Uterus (tissue), 3 donors: ENCODE measurements at regions not wholly inside any gene's neighbourhood (a gene's known extent, or its start where the extent isn't known, plus 50 kb on each side); places are given as distances from the start of the nearest gene placed in this dataset.

ENCODE experiments used
- DNase-seq, 2 donors: peaks; one replicate each; pipeline ENCODE4 v3.0.0-alpha.2; 2019 to 2020
- H3K27ac ChIP-seq, 2 donors: fragments of 200-600 bp; sonication (generic); 1 replicate in 1 of 2; 2 replicates in 1 of 2; pipeline ENCODE4 v1.5.1; 2016 to 2018
- H3K27me3 ChIP-seq, 2 donors: fragments of 200-600 bp; sonication (generic); one replicate each; pipeline ENCODE4 v1.5.1; 2018 to 2019; ENCODE audit warnings: control low read depth in 1 of 2
- H3K36me3 ChIP-seq, 2 donors: fragments of 200-600 bp; sonication (generic); one replicate each; pipeline ENCODE4 v1.5.1; 2019; ENCODE audit warnings: control low read depth in 1 of 2
- H3K4me1 ChIP-seq, 2 donors: fragments of 200-600 bp; sonication (generic); one replicate each; pipeline ENCODE4 v1.5.1; 2018 to 2019; ENCODE audit warnings: control low read depth in 1 of 2
- H3K4me3 ChIP-seq, 2 donors: fragments of 200-600 bp; sonication (generic); 1 replicate in 1 of 2; 2 replicates in 1 of 2; pipeline ENCODE4 v1.5.1; 2018 to 2019; ENCODE audit warnings: mild to moderate bottlenecking in 1 of 2
- H3K9me3 ChIP-seq, 2 donors: fragments of 200-600 bp; sonication (generic); one replicate each; pipeline ENCODE4 v1.5.1; 2019; ENCODE audit warnings: control low read depth in 1 of 2
- CTCF ChIP-seq, 4 experiments: fragments of 200-600 bp in 2 of 4; fragments of 450-650 bp in 2 of 4; sonication (generic) in 2 of 4; IDR thresholded peaks; one replicate each; pipeline ENCODE4 v1.5.1; 2016 to 2019; ENCODE audit warnings: antibody characterized with exemption in 4 of 4, mild to moderate bottlenecking in 2 of 4, moderate library complexity in 1 of 4
- POLR2A ChIP-seq, 2 donors: fragments of 450-650 bp; IDR thresholded peaks; one replicate each; pipeline ENCODE4 v1.6.1; 2016; ENCODE audit warnings: antibody characterized with exemption in 2 of 2, mild to moderate bottlenecking in 1 of 2, moderate library complexity in 1 of 2
- intact Hi-C: fragments of 100-400 bp; cut with DNase I; formaldehyde crosslinking; loops from one replicate; pipeline ENCODE4 v1.15.1; 2023; ENCODE audit warnings: low total_unique reads
- donor health status: DM: yes; HTN: yes; CAD: no.

GRCh38 chr22:49546811-49547585 lies 280.7 kb downstream of the BRD1 start:
- Histone ChIP-seq H3K27ac (no peak overlapping the region), H3K4me1 (no peaks in the 10 kb centered on the region), H3K36me3 (no peaks in the 10 kb centered on the region), H3K27me3 (no peaks in the 10 kb centered on the region), H3K4me3 (no peak overlapping the region), H3K9me3 (no peaks in the 10 kb centered on the region)
- no peak for DNase-seq
- TF ChIP-seq CTCF (IDR thresholded peaks at IDR 0.05) (no peak), POLR2A (IDR thresholded peaks at IDR 0.05) (no peak)
- intact Hi-C loops: no loop called here

- no peaks in the 10 kb centered on the region for H3K36me3 ChIP-seq
Measured at GRCh38 chr22:49545606-49546005, 282.1 kb downstream of the BRD1 start.

GRCh38 chr22:49544286-49544685 lies 283.4 kb downstream of the BRD1 start:
- Histone ChIP-seq H3K4me3 (no peak overlapping the region), H3K36me3 (no peaks in the 10 kb centered on the region), H3K27me3 (no peaks in the 10 kb centered on the region), H3K27ac (no peak overlapping the region), H3K4me1 (no peaks in the 10 kb centered on the region), H3K9me3 (no peaks in the 10 kb centered on the region)
- TF ChIP-seq CTCF (IDR thresholded peaks at IDR 0.05) (no peak), POLR2A (IDR thresholded peaks at IDR 0.05) (no peak)
- intact Hi-C loops: no loop called here
- no peak for DNase-seq

More at GRCh38 chr22:49545606-49546005, 282.1 kb downstream of the BRD1 start:
- intact Hi-C loops: no loop called here
- DNase-seq: no peak
- no peak for TF ChIP-seq CTCF (IDR thresholded peaks at IDR 0.05)
- TF ChIP-seq POLR2A (IDR thresholded peaks at IDR 0.05): no peak
- Histone ChIP-seq H3K4me1 (no peaks in the 10 kb centered on the region), H3K27me3 (no peaks in the 10 kb centered on the region), H3K4me3 (no peak overlapping the region), H3K9me3 (no peaks in the 10 kb centered on the region), H3K27ac (no peak overlapping the region)

- DNase-seq: no peak
- H3K4me3 ChIP-seq: no peak overlapping the region
- H3K36me3 ChIP-seq: no peaks in the 10 kb centered on the region
- no peak for TF ChIP-seq POLR2A (IDR thresholded peaks at IDR 0.05)
- TF ChIP-seq CTCF (IDR thresholded peaks at IDR 0.05): no peak
- no peaks in the 10 kb centered on the region for H3K9me3 ChIP-seq
- no peak overlapping the region for H3K27ac ChIP-seq
- intact Hi-C loops: no loop called here
- H3K27me3 ChIP-seq: no peaks in the 10 kb centered on the region
- no peaks in the 10 kb centered on the region for H3K4me1 ChIP-seq
Measured at GRCh38 chr22:49543876-49544275, 283.8 kb downstream of the BRD1 start.

GRCh38 chr22:49541693-49542230 lies 285.9 kb downstream of the BRD1 start:
- no peak for DNase-seq
- H3K27me3 ChIP-seq: no peaks in the 10 kb centered on the region

More at GRCh38 chr22:49541693-49542230, 285.9 kb downstream of the BRD1 start:
- Histone ChIP-seq H3K4me3 (no peak overlapping the region), H3K9me3 (no peaks in the 10 kb centered on the region), H3K4me1 (no peaks in the 10 kb centered on the region), H3K27ac (no peak overlapping the region), H3K36me3 (no peaks in the 10 kb centered on the region)
- intact Hi-C loops: no loop called here
- TF ChIP-seq CTCF (IDR thresholded peaks at IDR 0.05) (no peak), POLR2A (IDR thresholded peaks at IDR 0.05) (no peak)
